H1 (cell line): ENCODE measurements at regions not wholly inside any gene's neighbourhood (a gene's known extent, or its start where the extent isn't known, plus 50 kb on each side); places are given as distances from the start of the nearest gene placed in this dataset.

Experiments used
- POLR2A ChIP-seq, 2 experiments: IDR thresholded peaks; 1 replicate in 1 of 2; 2 replicates in 1 of 2; pipeline ENCODE4 v1.6.1; 2011; ENCODE audit warnings: low read depth in 2 of 2, low read length in 2 of 2, mild to moderate bottlenecking in 2 of 2; ENCODE audit errors: control extremely low read depth in 1 of 2
- RAD21 ChIP-seq, 2 experiments: IDR thresholded peaks in 1 of 2; conservative IDR thresholded peaks in 1 of 2; 2 replicates each; pipeline ENCODE4 v1.6.1; 2011; ENCODE audit warnings: low read depth in 2 of 2, low read length in 2 of 2, improper control_type of control experiment in 1 of 2, inconsistent platforms in 1 of 2, mild to moderate bottlenecking in 1 of 2, moderate library complexity in 1 of 2
- RBBP5 ChIP-seq: IDR thresholded peaks from 2 replicates; pipeline ENCODE4 v1.7.1; 2012; ENCODE audit warnings: low read depth, mild to moderate bottlenecking, inconsistent platforms, low read length, moderate library complexity, borderline replicate concordance
- YY1 ChIP-seq: IDR thresholded peaks from 2 replicates; pipeline ENCODE4 v1.6.1; 2011; ENCODE audit warnings: low read depth, mild to moderate bottlenecking, low read length

GRCh38 chr11:45005106-45005505, 54.4 kb upstream of the TP53I11 start:
- no peak for TF ChIP-seq RAD21 (IDR thresholded peaks at IDR 0.05 in 1 of 2, conservative IDR thresholded peaks at IDR 0.05 in 1 of 2; ENCODE audit: low read depth in 2 of 2, low read length in 2 of 2)
- TF ChIP-seq YY1, result no peak
- TF ChIP-seq POLR2A (IDR thresholded peaks at IDR 0.05; ENCODE audit: control extremely low read depth in 1 of 2, low read depth in 2 of 2, low read length in 2 of 2), result no peak
- TF ChIP-seq RBBP5, result no peak
